ENCODE measurements at regions not wholly inside any gene's neighbourhood (a gene's known extent, or its start where the extent isn't known, plus 50 kb on each side); places are given as distances from the start of the nearest gene placed in this dataset.

DNA sequence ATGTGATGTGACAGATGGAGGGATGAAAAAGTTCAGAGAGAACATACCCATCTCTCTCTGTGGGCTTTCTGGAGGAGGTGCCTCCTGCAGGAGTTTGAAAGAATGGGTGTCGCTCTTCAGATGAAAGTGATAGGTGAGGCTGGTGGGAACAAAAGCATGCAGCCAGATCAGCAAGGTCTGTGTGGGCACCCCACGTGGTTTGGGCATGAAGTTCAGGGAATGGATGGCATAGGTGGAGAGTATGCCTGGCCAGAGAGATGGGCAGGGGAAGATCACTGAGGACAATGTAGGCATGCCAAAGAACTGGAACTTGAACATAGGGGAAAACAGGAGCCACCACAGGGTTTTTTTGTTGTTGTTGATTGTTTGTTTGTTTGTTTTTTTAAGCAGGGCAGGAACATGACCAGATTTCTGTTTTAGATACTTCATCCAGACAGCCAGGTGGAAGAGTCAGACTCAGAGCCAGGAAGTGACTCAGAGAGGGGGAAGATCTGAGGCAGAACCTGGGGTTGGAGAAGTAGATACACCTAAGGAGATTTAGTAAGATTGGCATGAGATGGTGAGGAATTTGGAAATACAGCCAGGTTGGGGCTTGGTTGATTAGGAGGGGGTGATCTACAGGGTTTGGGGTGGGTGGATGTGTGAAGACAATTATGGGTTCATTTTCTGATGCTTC is 64.8 kb upstream of the CLSTN2 start:
- DNase-seq (ENCODE audit: low read depth), result no peak
- in situ Hi-C loops (cut with HindIII; ENCODE audit: low sequenced_read_pairs), result no loop called here
- TF ChIP-seq, protein P1, sequence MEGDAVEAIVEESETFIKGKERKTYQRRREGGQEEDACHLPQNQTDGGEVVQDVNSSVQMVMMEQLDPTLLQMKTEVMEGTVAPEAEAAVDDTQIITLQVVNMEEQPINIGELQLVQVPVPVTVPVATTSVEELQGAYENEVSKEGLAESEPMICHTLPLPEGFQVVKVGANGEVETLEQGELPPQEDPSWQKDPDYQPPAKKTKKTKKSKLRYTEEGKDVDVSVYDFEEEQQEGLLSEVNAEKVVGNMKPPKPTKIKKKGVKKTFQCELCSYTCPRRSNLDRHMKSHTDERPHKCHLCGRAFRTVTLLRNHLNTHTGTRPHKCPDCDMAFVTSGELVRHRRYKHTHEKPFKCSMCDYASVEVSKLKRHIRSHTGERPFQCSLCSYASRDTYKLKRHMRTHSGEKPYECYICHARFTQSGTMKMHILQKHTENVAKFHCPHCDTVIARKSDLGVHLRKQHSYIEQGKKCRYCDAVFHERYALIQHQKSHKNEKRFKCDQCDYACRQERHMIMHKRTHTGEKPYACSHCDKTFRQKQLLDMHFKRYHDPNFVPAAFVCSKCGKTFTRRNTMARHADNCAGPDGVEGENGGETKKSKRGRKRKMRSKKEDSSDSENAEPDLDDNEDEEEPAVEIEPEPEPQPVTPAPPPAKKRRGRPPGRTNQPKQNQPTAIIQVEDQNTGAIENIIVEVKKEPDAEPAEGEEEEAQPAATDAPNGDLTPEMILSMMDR (IDR thresholded peaks at IDR 0.05; ENCODE audit: low read depth, low read length, missing control alignments), result no peak
- no peak overlapping the region for H3K4me3 ChIP-seq (ENCODE audit: low read depth, low read length)

DNA sequence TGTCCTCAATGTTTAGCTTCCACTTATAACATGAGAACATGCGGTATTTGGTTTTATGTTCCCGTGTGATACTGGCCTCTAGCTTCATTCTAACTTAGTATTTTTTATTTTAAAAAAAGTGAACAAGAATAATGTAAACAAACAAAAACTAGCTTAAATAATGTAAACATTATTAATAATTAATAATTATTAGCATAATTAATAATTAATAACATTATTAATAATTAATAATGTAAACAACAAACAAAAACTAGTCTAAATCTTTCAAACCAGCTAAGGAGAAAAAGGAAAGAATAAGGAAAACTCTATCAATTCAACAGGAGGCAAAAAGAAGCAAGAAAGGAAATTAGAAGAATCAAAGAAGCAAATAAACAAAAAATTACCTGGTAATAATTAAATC is 66.2 kb upstream of the CLSTN2 start:
- in situ Hi-C loops (cut with HindIII; ENCODE audit: low sequenced_read_pairs), result no loop called here
- H3K4me3 ChIP-seq (ENCODE audit: low read depth, low read length), result no peak overlapping the region

GRCh38 chr3:139848660-139849059 is 86.3 kb upstream of the CLSTN2 start:
- TF ChIP-seq, protein P1 (IDR thresholded peaks at IDR 0.05; ENCODE audit: low read depth, low read length, missing control alignments), result no peak
- in situ Hi-C loops (cut with HindIII; ENCODE audit: low sequenced_read_pairs), result no loop called here
- DNase-seq (ENCODE audit: low read depth), result no peak
- no peak overlapping the region for H3K4me3 ChIP-seq (ENCODE audit: low read depth, low read length)

More for the DNA sequence above, 66.2 kb upstream of the CLSTN2 start:
- DNase-seq (ENCODE audit: low read depth), result no peak
- TF ChIP-seq, protein P1 (IDR thresholded peaks at IDR 0.05; ENCODE audit: low read depth, low read length, missing control alignments), result no peak

GRCh38 chr3:139846729-139847128 is 88.3 kb upstream of the CLSTN2 start:
- no peak overlapping the region for H3K4me3 ChIP-seq (ENCODE audit: low read depth, low read length)
- no peak for DNase-seq (ENCODE audit: low read depth)
- in situ Hi-C loops (cut with HindIII; ENCODE audit: low sequenced_read_pairs), result no loop called here
- TF ChIP-seq, protein P1 (IDR thresholded peaks at IDR 0.05; ENCODE audit: low read depth, low read length, missing control alignments), result no peak

DNA sequence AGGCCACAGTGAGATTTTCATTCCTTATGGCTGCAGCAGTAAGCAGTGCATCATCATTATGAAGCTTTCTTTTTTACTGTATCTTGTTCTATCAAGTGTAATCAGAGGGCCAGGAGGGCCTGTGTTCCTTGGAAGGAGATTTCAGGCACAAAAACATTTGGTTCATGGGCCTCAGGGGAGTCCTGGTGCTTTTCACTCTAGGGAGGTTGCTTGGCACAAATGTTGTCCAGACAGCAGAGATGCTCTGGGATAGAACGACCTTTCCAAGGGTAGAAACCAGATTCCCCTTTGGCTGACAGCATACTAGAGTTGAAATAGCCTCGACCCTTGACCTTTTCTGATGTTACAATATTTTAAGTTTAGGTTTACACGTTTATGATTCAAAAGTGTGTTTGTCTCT is 95.3 kb upstream of the CLSTN2 start:
- no peak overlapping the region for H3K4me3 ChIP-seq (ENCODE audit: low read depth, low read length)
- no peak for DNase-seq (ENCODE audit: low read depth)
- in situ Hi-C loops (cut with HindIII; ENCODE audit: low sequenced_read_pairs), result no loop called here
- TF ChIP-seq, protein P1 (IDR thresholded peaks at IDR 0.05; ENCODE audit: low read depth, low read length, missing control alignments), result no peak

GRCh38 chr3:139839014-139839413 is 96.0 kb upstream of the CLSTN2 start:
- no peak for DNase-seq (ENCODE audit: low read depth)
- in situ Hi-C loops (cut with HindIII; ENCODE audit: low sequenced_read_pairs), result no loop called here
- H3K4me3 ChIP-seq (ENCODE audit: low read depth, low read length), result no peak overlapping the region
- TF ChIP-seq, protein P1 (IDR thresholded peaks at IDR 0.05; ENCODE audit: low read depth, low read length, missing control alignments), result no peak

All from astrocyte of the cerebellum (primary cell).